Activated CD4-positive, CD25-positive, alpha-beta regulatory T cell treated with anti-CD3 and anti-CD28 coated beads, Interleukin-2, amount 50 U/mL, for 24 hours (primary cell): ENCODE measurements at regions not wholly inside any gene's neighbourhood (a gene's known extent, or its start where the extent isn't known, plus 50 kb on each side); places are given as distances from the start of the nearest gene placed in this dataset.
"Not testable (repeated sequence)": the region's sequence is repeated elsewhere in the genome, so short reads cannot be mapped to it uniquely, and the experiment has no call there.

Source experiments
- ATAC-seq, 2 donors: fragments of 150-1000 bp; cut with Tn5 transposase; one replicate each; pipeline ENCODE4 v1.10.0; 2021; ENCODE audit warnings: mild to moderate bottlenecking in 1 of 2, moderate library complexity in 1 of 2

DNA sequence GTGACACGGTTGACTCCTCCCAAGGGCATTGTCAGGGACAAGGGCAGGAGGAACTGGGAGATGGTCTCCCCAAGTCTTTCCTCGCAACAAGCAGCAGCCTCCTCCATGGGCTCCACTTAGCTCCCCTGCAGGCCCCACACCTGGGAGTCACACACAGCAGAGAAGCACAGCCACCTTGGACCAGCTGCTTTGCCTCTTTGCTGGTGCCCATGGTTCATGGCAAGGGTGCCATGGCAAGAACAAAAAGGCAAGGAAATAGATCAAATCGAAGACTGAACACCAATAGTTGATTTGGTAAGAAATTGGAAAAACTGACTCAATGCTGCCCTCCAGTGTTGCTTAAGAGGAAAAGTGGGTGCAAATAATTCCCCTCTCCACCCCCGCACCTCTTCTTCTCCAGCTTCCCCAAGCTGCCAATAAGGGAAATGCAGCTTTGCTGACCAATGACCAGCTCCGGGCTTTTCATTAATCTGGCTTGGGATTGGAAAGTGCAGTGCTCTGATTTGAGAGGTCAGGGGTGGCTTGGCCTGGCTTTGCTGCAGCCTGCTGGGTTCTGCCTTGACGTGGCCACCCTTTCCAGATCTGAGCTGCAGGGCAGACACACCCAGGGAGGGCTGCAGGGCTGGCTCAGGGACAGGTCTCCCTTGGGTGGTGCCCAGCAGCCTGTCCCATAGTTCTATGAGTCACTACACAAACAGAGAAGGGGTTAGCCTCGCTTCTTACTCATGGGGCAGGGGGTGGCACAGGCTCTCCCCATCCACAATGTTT is 162.0 kb downstream of the KLF13 start:
- ATAC-seq, result peak; percentile 42 to 49

GRCh38 chr15:31489281-31489680 is 162.6 kb downstream of the KLF13 start:
- ATAC-seq, result no peak

DNA sequence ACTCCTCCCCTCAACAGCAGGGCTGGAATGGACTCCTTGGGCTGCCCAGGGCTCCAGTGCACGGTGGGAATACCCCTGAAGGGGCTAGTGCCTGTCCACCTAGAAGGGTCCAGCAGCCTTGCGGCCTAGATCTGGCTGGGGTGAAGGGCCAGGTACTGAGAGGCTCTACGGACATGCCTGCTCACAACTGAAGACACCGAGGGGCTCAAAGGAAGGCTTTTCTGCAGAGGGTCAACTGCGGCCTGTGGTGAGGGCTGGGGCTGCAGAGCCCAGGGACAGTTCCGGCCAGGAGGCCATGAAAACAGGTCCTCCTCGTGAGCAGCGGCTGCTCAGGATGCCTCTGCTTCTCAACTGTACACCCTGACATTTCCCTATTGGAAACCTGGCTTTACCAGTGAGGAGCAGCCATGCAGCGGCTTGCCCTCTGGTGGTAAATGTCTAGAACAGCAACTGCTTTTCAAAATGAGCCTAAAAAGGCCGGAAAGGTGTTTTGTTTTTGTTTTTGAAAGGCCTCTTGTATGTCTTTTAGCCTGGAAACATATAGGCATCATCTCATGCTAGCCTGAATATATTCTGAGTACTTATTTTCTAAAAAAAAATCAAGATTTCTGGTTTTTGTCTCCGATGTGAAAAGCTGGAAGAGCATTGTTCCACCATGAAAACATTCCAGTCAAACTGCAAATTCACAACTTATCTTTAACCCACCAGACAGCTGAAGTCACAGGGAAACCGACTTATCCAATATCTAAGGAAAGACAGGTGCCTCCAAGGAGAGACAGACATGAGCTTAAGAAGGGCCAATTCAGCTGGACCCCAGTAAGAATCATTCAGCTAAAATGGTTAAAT is 163.4 kb downstream of the KLF13 start:
- ATAC-seq, result peak in 1 of 2 donors; percentile 17

DNA sequence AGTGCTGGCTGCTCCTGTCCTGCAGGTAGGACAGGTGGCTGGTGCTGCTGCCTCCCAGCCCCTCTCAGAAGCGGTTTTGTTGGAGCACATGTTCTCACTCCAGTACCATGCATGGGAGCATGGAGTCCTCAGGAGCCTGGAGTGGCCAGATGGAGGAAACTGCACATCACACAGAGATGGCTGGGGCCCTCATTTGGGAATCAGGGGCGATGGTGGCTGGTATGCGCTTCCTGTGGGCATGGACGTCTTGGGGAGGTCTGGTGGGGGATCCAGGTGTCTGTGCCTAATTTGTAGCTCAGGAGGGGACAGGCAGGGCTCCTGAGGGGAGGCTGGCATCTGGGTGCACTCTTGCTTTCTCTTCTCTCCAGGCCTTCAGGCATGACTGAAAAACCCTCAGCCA is 168.2 kb downstream of the KLF13 start:
- ATAC-seq, result no peak

GRCh38 chr15:31495281-31495680 is 168.6 kb downstream of the KLF13 start:
- no peak for ATAC-seq

DNA sequence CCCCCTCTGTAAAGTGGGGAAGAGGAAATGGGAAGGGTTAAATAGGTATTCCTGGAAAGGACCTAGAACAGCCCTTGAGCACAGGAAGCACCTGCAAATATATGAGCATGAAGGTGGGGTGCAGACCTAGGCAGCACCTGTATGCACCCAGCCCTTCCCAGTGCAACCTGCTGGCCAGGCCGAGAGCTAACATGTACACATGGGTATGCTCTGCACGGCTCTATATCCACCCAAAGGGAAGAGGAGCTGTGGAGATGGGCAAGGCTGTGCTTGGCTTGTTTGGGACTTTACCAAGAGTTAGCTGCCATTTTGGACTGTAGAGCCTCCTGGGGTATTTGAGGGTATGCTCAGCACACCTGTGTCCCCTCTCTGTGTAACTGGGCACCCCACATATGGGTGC is 171.2 kb downstream of the KLF13 start:
- ATAC-seq, result no peak

DNA sequence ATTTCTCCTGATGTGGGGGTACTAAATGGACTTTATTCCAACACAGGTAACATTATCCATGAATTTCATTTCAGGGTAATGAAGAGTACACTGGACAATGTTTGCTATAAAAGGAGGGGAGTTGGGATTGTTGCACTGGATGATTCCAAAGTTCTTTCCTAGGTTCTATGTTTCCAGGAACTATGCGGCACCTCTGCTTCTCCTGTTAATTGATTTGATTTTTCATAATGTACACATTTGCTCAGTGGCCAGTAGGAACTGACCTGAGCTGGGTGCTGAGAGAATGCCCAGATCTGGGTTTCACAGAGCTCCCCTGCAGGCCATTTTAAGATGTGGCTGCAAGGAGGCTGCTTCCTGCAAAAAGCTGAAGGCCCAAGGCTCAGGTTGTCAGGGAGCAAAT is 171.7 kb downstream of the KLF13 start:
- ATAC-seq, result no peak

DNA sequence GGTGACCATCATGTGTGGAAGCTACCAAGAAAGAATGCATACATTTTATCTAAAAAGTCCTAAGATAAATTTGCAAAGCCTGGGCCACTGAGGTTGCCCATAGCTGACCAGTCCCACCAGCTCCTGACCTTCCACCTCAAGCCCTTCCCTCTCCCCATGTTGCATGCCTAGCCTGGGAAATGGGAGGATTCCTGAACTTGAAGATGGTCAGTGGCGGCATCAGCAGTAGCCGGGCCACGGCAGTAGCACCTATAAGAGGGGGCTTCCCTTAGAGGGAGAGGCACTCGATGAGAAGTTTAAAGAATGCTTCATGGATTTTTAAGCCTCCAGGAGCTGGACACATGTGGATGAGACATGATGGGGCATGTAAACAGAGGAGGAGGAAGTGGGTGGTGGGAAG is 172.1 kb downstream of the KLF13 start:
- ATAC-seq, result no peak

DNA sequence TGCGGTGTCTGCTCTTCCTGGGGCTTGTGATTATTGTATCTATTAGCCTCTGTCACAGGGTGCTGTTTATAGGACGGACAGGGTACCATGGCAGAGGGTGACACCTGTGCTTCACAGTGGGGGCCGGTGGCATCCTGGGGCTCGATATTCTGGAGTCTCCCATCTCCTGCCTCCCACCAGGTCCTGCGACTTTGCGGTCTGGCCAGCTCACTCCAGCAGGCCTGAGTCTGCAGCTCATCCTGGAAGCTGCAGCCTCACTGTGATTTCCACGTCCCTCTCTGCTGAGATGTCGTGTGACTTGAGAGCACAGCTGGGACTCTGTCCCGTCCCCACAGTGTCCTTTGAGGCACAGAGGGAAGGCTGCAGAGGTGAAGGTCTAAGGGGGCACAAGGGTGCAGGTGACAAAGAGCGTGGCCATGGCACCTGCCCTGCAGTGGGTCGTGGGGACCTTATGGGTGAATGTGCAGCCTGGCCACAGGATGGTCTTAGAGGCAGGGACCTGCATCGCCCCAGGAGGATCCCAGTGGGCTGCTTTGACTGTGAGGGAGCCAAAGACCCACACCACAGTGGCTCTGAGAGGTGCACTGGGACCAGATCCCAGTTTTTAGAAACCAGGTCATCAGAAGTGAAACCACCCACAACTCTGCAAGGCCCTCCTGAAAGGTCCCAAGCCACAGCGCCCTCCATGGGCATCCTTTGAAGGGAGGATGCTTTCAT is 172.8 kb downstream of the KLF13 start:
- no peak for ATAC-seq

DNA sequence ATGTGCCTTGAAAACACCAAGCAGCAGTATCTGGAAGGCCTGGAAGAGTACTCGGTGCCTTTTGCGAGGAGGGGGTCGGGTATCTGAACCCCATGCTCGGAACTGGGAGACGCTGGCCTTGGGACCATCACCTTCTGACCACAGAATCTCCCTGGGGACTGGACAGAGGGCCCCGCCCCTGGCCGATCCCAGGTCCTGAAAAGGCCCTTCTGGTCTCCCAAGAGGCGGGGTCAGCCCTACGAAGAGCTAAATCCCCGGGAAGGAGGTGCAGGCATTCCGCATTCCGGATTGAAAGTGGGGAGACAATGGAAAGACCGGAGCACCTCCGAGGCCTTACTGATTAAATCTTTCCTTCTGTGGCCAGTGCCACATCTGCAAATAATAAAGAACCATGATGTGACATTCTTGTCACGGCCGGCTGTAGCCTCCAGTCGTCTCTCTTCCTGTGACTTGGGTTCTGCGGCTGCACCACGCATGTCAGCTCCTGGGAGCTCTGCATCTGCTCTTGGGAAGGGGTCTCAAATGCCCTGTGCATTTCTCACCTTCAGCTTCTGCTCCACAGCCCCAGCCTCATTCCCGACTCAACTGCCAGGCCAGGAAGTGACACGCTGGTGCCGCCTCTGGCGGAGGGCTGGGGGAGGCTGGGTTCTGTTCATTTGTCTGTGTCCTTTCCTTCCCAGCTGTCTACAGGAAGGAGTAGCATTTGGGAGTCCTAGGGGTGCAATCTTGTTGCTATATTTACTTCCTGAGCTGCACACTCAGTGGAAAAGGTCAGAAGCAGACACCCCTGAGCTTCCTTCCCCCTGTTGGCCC is 173.5 kb downstream of the KLF13 start:
- no peak for ATAC-seq

DNA sequence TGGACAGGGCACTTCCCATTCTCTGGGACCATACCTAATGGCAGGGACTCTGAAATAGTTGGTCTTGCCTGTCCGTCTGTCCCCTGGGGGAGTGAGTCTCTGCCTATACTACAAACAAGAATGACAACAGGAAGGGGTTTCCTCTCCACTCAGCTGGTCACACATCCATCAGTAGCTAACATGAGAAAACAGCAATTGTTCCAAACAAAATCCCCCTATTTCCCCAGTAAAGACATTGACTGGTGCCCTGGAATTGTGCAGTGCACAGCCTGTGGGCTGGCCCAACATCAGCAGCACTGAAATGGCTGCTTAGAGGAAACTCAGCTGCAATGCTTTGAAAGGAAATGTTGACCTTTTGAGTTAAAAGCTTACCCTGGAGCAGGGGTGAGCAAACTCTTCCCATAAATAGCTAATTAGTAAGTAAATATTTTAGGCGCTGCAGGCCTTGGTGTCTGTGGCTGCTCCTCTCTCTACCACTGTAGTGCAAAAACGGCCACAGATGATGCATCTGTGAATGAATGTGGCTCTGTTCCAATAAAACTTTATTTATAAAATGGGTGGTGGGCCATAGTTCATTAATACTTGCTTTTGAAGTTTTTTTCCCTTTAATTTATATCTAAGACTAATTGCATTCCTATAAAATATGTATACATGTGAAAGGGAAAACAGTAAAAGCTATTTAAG is 174.3 kb downstream of the KLF13 start:
- ATAC-seq, result no peak

- peak in 1 of 2 donors; percentile 24 for ATAC-seq
Observed at GRCh38 chr15:31501536-31502157, 175.0 kb downstream of the KLF13 start.

DNA sequence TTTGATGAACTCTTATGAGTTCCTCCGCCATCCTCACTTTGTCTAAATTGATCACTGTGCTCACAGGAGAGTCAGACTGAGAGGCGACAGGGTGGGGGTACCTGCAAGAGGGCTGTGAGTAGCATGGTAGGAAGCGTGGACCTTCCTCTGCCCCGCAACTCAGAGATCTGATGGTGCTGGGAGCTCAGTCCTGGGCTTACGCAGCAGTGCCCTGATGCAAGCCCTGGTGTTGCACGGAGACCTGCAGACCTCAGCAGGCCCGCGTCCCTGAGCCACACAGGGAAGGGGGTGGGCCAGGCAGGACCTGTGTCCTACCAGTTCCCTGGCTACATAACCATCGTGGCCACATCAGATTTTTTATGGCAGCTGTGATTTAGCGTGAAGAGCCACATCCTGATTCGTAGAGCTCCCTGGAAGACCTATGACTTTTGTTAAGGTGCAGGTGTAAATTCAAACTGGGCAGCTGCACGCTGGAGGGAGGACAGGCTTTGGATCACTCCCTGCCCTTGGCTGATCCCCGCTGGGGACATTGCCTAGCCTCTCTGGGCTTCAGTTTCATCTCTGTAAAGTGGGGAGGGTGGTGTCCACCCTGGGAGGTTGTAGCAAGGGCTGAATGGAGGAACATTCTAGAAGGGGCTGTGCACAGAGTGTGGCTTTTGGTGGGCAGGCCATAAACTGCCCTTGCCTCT is 176.1 kb downstream of the KLF13 start:
- ATAC-seq, result no peak

GRCh38 chr15:31503256-31503655 is 176.6 kb downstream of the KLF13 start:
- no peak for ATAC-seq

GRCh38 chr15:31503758-31504461 is 177.3 kb downstream of the KLF13 start:
- no peak for ATAC-seq

DNA sequence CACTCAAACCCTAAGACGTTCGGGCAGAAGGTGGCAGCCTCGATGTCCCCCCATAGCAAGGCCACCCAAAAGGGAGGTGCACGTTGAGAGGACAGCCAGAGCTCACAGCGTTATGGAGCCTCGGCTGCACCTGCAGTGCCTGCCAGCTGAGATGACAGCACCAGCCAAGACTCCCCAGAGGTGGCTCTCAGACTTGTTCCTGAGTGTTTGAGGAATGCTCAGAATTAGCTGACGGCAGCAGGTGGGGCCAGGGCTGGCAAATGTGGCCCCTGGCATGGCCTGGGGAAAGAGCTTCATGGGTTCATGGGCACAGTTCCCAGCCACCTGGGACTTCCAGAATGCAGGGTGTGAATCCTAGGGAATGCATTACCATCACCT is 177.8 kb downstream of the KLF13 start:
- ATAC-seq, result no peak

GRCh38 chr15:31507573-31507972 is 180.9 kb downstream of the KLF13 start:
- not testable (repeated sequence) for ATAC-seq

GRCh38 chr15:31508656-31509055 is 182.0 kb downstream of the KLF13 start:
- ATAC-seq, result no peak

GRCh38 chr15:31510057-31510456 is 183.4 kb downstream of the KLF13 start:
- ATAC-seq, result no peak

GRCh38 chr15:31511707-31512310 is 185.2 kb downstream of the KLF13 start:
- ATAC-seq, result peak; percentile 48 to 71
